GM20000 (cell line): ENCODE measurements at regions not wholly inside any gene's neighbourhood (a gene's known extent, or its start where the extent isn't known, plus 50 kb on each side); places are given as distances from the start of the nearest gene placed in this dataset.

Experiments used
- DNase-seq: peaks from one replicate; pipeline ENCODE4 v3.0.0; 2012; ENCODE audit warnings: low spot score
- TF ChIP-seq, protein P1 (sequence below): IDR thresholded peaks from 2 replicates; pipeline ENCODE4 v1.5.1; 2012; ENCODE audit warnings: mild to moderate bottlenecking, control low read depth; ENCODE audit errors: extremely low read depth, missing control alignments

GRCh38 chr7:145978769-145979168 lies 137.8 kb upstream of the CNTNAP2 start:
- no peak for DNase-seq
- TF ChIP-seq, protein P1, sequence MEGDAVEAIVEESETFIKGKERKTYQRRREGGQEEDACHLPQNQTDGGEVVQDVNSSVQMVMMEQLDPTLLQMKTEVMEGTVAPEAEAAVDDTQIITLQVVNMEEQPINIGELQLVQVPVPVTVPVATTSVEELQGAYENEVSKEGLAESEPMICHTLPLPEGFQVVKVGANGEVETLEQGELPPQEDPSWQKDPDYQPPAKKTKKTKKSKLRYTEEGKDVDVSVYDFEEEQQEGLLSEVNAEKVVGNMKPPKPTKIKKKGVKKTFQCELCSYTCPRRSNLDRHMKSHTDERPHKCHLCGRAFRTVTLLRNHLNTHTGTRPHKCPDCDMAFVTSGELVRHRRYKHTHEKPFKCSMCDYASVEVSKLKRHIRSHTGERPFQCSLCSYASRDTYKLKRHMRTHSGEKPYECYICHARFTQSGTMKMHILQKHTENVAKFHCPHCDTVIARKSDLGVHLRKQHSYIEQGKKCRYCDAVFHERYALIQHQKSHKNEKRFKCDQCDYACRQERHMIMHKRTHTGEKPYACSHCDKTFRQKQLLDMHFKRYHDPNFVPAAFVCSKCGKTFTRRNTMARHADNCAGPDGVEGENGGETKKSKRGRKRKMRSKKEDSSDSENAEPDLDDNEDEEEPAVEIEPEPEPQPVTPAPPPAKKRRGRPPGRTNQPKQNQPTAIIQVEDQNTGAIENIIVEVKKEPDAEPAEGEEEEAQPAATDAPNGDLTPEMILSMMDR = no peak

DNA sequence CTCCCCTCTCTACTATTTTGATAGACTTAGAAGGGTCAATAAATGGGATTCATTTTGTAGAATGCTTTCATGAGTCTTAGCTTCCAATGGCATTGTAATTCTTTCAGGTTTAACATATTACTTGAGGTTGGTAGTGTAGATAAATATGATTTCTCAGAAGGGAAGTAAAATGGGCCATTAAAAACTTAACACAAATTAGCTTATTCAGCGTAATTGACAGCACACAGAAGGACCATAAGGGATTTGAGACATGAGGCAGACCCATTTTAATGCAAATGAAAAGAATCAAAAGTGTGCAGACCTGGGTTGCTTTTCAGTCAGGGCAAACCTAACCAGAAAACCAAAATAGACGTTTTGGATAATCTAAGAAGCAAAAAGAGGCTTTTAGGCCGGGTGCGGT lies 156.6 kb upstream of the CNTNAP2 start:
- DNase-seq = no peak

GRCh38 chr7:145957160-145957890 lies 159.3 kb upstream of the CNTNAP2 start:
- TF ChIP-seq, protein P1 = no peak

More for the DNA sequence above, 156.6 kb upstream of the CNTNAP2 start:
- TF ChIP-seq, protein P1 = no peak

DNA sequence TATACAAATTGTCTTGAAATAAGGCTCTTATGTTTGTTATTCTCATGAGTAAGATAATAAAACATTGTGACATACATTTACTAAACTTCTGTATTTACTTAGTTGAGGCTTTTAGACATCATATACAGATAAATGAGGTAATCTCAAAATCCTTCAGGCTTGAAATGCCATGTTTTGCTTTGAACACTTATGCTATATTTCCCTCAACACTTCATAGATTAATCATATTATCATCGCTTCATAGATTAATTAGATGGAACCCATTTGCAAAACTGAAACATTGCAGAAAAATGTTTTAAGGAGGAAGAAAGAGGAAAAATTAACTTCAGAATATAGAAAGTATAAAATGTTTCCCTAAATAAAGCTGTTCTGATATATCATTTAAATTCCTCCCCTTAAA lies 165.0 kb upstream of the CNTNAP2 start:
- TF ChIP-seq, protein P1 = no peak
- no peak for DNase-seq

More at GRCh38 chr7:145957160-145957890, 159.3 kb upstream of the CNTNAP2 start:
- DNase-seq = no peak

DNA sequence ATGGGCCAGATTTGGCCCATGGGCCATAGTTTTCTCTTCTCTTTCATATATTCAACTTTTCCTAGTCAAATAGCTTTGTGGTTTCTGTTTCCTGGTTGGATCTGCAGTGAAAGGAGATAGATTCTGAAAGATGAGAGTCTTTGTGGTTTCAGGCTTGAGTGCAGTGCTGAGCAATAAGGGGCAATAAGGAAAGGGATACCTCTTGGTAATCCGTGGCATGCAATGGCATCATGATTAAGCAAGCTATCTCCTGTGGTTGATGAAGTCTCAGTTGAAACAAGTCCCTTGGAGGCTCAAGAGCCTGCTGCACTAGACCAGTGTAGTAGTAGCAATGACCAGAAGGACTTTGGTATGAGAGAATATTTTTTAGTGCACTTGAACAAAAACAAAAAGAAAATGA lies 187.7 kb upstream of the CNTNAP2 start:
- TF ChIP-seq, protein P1 = no peak
- DNase-seq = no peak

DNA sequence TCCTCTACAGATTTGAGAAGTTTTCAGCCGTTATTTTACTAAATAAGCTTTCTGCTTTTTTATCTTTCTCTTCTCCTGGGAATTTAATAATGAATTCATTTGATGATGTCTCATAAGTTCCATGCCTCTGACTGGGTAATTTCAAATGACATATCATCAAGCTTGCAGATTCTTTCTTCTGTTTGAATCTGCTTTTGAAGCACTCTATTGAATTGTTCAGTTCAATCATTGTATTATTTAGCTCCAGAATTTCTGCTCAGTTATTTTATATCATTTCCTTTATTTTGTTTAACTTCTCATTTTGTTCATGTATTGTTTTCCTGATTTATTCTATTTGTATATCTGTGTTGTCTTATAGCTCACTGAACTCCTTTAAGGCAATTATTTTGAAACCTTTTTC lies 196.9 kb upstream of the CNTNAP2 start:
- DNase-seq = no peak
- TF ChIP-seq, protein P1 = no peak

DNA sequence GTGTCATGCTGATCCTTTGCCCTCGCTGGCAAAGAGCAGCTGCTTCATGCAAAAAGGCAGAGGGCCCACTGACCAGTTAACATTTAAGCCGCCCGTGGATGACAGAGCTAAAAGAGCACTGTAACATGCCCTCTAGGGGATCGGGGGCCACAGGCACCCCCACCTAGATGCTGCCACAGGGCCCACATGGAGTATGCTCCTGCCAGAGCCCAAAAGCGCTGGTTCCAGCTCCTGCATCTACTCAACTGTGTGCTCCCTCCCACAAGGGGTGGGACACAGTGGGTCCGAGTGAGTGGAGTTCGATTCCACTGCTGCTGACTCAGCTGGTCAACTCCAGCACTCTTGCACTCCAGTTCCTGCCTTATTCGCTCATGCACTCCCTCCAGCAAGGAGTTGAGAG lies 199.8 kb upstream of the CNTNAP2 start:
- no peak for DNase-seq
- TF ChIP-seq, protein P1 = no peak
